Suppressor macrophage treated with lipopolysaccharide for 4 hours (primary cell): ENCODE measurements at regions not wholly inside any gene's neighbourhood (a gene's known extent, or its start where the extent isn't known, plus 50 kb on each side); places are given as distances from the start of the nearest gene placed in this dataset.

Source experiments
- DNase-seq: peaks from one replicate; pipeline ENCODE4 v3.0.0-alpha.2; 2020

- DNase-seq = no peak
Measured at GRCh38 chr1:115233598-115233997, 104.5 kb downstream of the NGF start.

DNA sequence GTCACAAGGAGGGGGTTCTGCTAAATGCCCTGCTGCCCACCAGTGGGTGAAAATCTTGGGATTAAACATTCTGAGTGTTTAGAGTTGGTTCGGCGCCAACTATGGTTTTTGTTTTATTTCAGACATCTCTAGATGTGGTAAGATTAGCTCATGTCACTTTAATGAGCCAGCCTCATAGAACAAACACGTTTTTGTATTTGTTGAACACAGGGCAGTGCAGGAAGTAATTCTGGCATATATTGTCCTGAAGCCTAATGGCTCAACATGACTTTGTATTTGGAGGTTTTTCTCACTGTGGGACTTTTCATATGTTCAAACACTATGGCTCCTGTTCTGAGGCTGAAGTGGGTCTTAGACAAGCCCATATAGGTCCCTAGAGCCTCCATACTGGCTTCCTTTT is 107.8 kb downstream of the NGF start:
- no peak for DNase-seq

- no peak for DNase-seq
Measured at GRCh38 chr1:115229016-115229415, 109.0 kb downstream of the NGF start.

GRCh38 chr1:115228191-115228590 is 109.9 kb downstream of the NGF start:
- no peak for DNase-seq

- no peak for DNase-seq
Measured at GRCh38 chr1:115227346-115228082, 110.5 kb downstream of the NGF start.

GRCh38 chr1:115225993-115226685 is 111.9 kb downstream of the NGF start:
- no peak for DNase-seq

DNA sequence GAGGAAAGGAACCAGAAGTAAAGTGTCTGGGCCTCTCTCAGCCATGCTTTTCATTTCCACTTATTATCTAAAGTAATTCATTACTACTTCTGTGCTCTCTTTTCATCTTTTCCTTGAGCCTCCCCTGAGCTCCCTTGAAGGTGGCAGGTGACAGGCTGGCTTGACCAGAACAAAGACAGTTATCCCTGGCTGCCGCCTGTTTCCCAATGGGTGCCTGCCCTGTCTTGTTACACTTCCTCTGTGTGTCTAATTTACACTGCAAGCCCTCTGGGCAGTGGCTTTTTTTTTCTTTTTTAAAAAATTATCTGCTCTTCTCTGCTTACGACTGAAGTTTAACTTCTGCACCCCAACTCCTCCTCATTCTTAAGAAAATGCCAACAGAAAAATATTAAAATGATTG is 113.4 kb downstream of the NGF start:
- DNase-seq = no peak

GRCh38 chr1:115222616-115223402 is 115.2 kb downstream of the NGF start:
- no peak for DNase-seq

DNA sequence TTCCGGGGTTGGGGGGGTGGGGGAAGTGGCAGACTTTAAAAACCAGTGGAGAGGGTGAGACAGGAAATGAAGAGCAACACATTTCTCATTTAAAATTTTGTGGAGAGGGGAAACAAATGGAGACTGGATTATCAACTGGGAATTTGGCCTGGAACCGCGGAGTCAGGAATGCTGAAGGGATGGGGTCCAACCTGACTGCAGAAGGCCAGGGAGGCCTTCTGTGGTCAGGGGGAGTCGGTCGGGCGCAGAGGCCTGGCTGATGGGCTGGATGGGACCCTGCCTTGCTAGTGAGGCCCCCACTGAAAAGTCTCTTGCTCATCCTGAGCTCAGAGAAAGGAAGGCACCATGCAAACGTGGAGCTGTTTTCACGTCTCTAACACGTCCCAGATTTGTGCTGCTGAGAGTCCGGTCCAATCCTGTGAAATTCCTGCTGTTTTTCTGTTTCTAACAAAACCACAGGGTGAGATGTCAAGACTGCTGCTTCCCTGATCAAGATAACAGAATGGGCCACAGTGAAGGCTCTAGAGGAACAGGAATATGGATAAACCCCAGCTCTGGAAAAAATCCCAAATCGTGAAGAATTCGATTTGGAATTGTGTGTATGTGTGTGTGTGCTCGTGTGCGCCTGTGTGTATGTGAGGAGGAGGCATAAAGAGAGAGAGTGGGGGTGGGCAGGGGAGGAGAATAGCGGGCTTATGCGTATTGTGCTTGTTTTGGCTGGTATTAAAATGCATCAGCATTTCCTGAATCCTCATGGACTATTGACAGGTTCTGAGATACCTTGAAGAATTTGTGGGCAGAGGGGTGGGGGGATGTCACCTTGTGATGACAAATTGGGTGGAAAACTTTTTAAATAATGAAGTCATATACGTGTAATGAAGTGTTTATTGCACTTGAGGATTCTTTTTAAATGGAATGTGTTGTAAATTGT is 117.4 kb downstream of the NGF start:
- DNase-seq = no peak

DNA sequence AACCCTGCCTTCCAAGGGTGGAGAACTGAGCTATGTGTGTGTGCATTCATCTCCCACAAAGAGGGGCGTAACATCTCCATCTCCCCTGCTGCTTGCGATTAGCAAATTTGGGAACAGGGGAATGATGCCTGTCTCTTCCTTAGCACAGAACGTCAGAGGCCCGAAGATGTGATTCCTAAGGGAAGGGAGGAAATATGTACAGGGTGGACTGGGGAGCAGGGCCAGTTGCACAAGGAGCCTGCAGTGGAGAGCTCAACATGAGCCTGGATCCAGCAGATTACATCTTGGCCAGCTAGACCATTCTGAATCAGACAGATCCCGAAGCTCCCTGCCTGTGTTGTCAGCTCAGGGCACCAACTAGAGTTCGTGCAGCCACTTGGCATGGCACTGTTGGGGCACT is 118.1 kb downstream of the NGF start:
- no peak for DNase-seq

GRCh38 chr1:115218699-115219098 is 119.3 kb downstream of the NGF start:
- DNase-seq = no peak

DNA sequence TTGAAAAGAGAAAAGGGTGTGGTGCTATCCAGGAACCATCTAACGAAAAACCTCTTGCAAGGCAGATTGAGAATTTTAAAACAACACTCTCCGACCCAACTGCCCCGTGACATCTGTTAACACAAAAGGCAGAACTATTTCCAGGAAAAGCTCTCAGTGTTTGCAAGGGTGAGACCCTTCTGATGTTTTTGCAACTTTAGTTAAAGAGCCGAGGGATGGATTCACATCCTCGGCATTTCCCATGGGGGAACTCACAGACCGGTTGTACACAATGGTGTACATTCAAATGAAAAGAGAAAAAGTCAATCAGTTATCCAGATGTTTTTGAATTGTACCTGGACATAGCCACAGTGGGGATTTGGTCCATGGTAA is 120.0 kb downstream of the NGF start:
- no peak for DNase-seq

- no peak for DNase-seq
Measured at GRCh38 chr1:115217150-115218033, 120.7 kb downstream of the NGF start.

DNA sequence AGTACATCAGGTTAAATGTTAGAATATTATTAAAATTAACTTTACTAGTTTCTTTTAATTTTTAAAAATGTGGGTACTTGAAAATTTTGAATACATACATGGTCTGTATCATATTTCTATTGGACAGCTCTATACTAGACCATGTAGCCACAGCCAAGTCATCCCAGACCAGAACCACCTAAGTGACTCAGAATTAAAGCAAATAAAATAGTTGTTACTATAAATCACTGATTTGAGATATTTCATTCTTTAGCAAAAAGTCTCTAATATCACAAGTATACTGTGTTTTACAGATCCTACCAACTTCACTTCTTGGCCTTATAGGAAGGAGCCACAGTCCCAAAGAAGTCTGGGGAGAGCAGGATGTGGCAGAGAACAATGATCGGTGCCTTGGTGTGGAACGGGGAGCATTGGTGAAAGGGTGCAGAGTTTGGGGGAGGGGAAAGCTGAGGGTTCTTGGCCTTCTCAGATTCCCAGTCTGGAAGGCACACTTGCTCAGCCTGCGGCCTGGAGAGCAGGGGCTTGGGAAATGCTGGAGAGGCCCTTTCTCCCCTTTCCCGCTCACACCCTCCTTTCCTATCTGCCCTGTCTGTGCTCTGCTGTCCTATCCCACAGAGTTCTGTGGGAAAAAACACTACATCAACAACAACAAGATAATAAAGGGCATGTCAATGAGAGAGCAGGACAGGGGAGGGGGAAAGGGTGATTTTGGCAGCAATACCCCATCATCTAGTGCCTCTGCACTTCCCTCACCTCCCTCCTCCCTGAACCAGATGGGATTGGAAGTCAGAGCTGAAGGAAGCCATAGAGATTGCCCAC is 122.1 kb downstream of the NGF start:
- no peak for DNase-seq

- DNase-seq = no peak
Measured at GRCh38 chr1:115215110-115215509, 122.9 kb downstream of the NGF start.

DNA sequence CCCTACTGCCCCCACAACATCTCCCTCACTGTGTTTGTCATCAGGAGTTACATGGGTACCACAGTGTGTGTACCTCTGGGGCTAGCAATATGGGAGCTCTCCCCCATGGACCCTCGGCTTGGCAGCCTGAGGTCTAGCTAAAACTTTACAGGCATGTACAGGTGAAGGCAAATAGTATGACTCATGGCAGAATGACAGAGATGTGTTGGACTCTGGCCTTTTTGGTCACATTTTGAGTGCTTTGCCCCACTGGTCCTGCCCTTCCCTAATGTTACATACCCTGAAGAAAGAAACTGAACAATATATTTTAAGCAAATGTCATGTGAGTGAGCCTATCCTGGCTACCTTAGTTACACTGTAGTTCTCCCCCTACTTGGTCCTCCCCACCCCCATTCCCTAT is 124.0 kb downstream of the NGF start:
- DNase-seq = no peak

GRCh38 chr1:115213130-115213529 is 123.8 kb upstream of the TSPAN2 start:
- no peak for DNase-seq

- DNase-seq = no peak
Measured at GRCh38 chr1:115211071-115211745, 121.9 kb upstream of the TSPAN2 start.

DNA sequence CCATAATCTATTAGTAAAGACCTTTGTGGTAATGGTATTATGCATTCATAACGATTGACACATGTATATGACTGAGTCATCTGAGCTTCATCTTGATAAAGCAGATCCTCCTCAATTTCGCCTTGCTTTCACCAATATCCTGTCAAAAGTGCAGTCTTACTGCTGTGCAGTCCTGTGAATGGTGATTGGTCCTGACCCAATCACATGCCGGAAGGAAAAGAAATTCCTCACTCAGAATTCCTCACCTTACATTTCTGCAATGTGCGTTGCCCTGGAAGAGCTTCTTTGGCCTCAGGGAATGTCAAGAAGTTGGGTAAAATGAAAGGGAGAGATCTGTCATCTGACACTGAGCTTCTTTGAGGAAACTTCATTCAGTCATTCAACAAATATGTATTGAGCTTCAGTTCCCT is 121.0 kb upstream of the TSPAN2 start:
- DNase-seq = no peak

- DNase-seq = no peak
Measured at GRCh38 chr1:115204513-115204912, 115.2 kb upstream of the TSPAN2 start.
